ENCODE measurements at regions not wholly inside any gene's neighbourhood (a gene's known extent, or its start where the extent isn't known, plus 50 kb on each side); places are given as distances from the start of the nearest gene placed in this dataset.
A peak's percentile ranks its signal among the peaks of the same experiment; 100 is the strongest.

GRCh38 chr15:31974855-31975829 lies 55.2 kb upstream of the CHRNA7 start:
- no peak overlapping the region for H3K27ac Mint-ChIP-seq
- intact Hi-C loops (cut with micrococcal nuclease) = no loop called here
- TF ChIP-seq CTCF (IDR thresholded peaks at IDR 0.05) = peak; percentile 74
- CTCF ChIA-PET = interaction anchor here (0.8 to 1.9 kb wide), 8 partner anchors 8 to 769 kb away, joined by 3 to 7 read pairs (median 3); no protein-coding TSS in a partner anchor
- no peaks in the 10 kb centered on the region for H3K36me3 Mint-ChIP-seq (ENCODE audit: low read depth)
- peak; percentile 32 for DNase-seq
- no peak for ATAC-seq
- H3K4me3 Mint-ChIP-seq = no peak overlapping the region
- H3K4me1 Mint-ChIP-seq (ENCODE audit: low read depth) = peaks cover 6% of the 10 kb centered on the region
- POLR2A ChIA-PET = no interaction called here
- H3K9me3 Mint-ChIP-seq = no peaks in the 10 kb centered on the region
- peaks cover 24% of the 10 kb centered on the region for H3K27me3 Mint-ChIP-seq

GRCh38 chr15:31975830-31976229 lies 54.5 kb upstream of the CHRNA7 start:
- Mint-ChIP-seq H3K27ac (no peak overlapping the region), H3K4me3 (no peak overlapping the region), H3K4me1 (ENCODE audit: low read depth) (peaks cover 6% of the 10 kb centered on the region), H3K27me3 (peaks cover 24% of the 10 kb centered on the region), H3K9me3 (no peaks in the 10 kb centered on the region), H3K36me3 (ENCODE audit: low read depth) (no peaks in the 10 kb centered on the region)
- DNase-seq = peak; percentile 25
- POLR2A ChIA-PET = interaction anchor here (0.6 kb wide), 1 partner anchor 96 kb away, joined by 4 read pairs; no protein-coding TSS in a partner anchor
- peak; percentile 33 for TF ChIP-seq CTCF (IDR thresholded peaks at IDR 0.05)
- ATAC-seq = no peak
- intact Hi-C loops (cut with micrococcal nuclease) = no loop called here
- CTCF ChIA-PET = interaction anchor here (1.2 to 1.9 kb wide), 3 partner anchors 22 to 770 kb away, joined by 3 to 7 read pairs (median 4); no protein-coding TSS in a partner anchor

- Mint-ChIP-seq H3K27ac (no peak overlapping the region), H3K36me3 (ENCODE audit: low read depth) (no peaks in the 10 kb centered on the region), H3K27me3 (peaks cover 24% of the 10 kb centered on the region), H3K4me3 (no peak overlapping the region), H3K9me3 (no peaks in the 10 kb centered on the region), H3K4me1 (ENCODE audit: low read depth) (peaks cover 6% of the 10 kb centered on the region)
- DNase-seq = no peak
- ATAC-seq = no peak
- intact Hi-C loops (cut with micrococcal nuclease) = no loop called here
- no peak for TF ChIP-seq CTCF (IDR thresholded peaks at IDR 0.05)
- POLR2A ChIA-PET = no interaction called here
- CTCF ChIA-PET = interaction anchor here (0.6 to 2.1 kb wide), 12 partner anchors 8 to 433 kb away, joined by 3 to 9 read pairs (median 4); no protein-coding TSS in a partner anchor
These were observed 53.2 kb upstream of the CHRNA7 start for GRCh38 chr15:31977138-31977537.

- POLR2A ChIA-PET = no interaction called here
- H3K27me3 Mint-ChIP-seq = peaks cover 24% of the 10 kb centered on the region
- H3K27ac Mint-ChIP-seq = no peak overlapping the region
- DNase-seq (peak; percentile 65), ATAC-seq (peak; percentile 78)
- intact Hi-C loops (cut with micrococcal nuclease) = no loop called here
- peaks cover 6% of the 10 kb centered on the region for H3K4me1 Mint-ChIP-seq (ENCODE audit: low read depth)
- H3K36me3 Mint-ChIP-seq (ENCODE audit: low read depth) = no peaks in the 10 kb centered on the region
- no peak overlapping the region for H3K4me3 Mint-ChIP-seq
- peak; percentile 88 for TF ChIP-seq CTCF (IDR thresholded peaks at IDR 0.05)
- no peaks in the 10 kb centered on the region for H3K9me3 Mint-ChIP-seq
- CTCF ChIA-PET = interaction anchor here (0.6 to 2.1 kb wide), 13 partner anchors 9 to 434 kb away, joined by 3 to 9 read pairs (median 4); no protein-coding TSS in a partner anchor
These were observed 52.3 kb upstream of the CHRNA7 start for GRCh38 chr15:31977812-31978661.

Data from activated CD8-positive, alpha-beta T cell treated with anti-CD3 and anti-CD28 coated beads for 36 hours (primary cell).